ENCODE measurements at regions not wholly inside any gene's neighbourhood (a gene's known extent, or its start where the extent isn't known, plus 50 kb on each side); places are given as distances from the start of the nearest gene placed in this dataset.

GRCh38 chr2:116061023-116061422, 1618.6 kb downstream of the DPP10 start:
- in situ Hi-C loops (cut with MboI): no loop called here
- no peak for TF ChIP-seq E2F8 (IDR thresholded peaks at IDR 0.05; ENCODE audit: low read depth, partially characterized antibody)
- TF ChIP-seq KAT2A (conservative IDR thresholded peaks at IDR 0.05; ENCODE audit: control insufficient read depth, low read depth, low read length): no peak
- no TSS peak for BruUV-seq (replicated peaks)
- RAD21 ChIA-PET (ENCODE audit: unreplicated experiment): no interaction called here
- Histone ChIP-seq H3K4me3 (no peak overlapping the region), H3K27me3 (replicated peaks in 1 of 2; ENCODE audit: control insufficient read depth in 2 of 2, insufficient read depth in 2 of 2, low read length in 1 of 2) (no peaks in the 10 kb centered on the region), H3K79me2 (ENCODE audit: control insufficient read depth, insufficient read depth, low read length) (no peaks in the 10 kb centered on the region), H3K4me1 (ENCODE audit: control insufficient read depth, insufficient read depth, low read length) (no peaks in the 10 kb centered on the region), H2AFZ (ENCODE audit: control insufficient read depth, low read depth, low read length) (no peak overlapping the region), H3K27ac (ENCODE audit: control insufficient read depth, insufficient read depth) (no peak overlapping the region), H3K9me3 (replicated peaks; ENCODE audit: control insufficient read depth, insufficient read depth, low read length) (no peaks in the 10 kb centered on the region), H3K36me3 (ENCODE audit: control insufficient read depth in 2 of 2, insufficient read depth in 2 of 2, low read length in 1 of 2) (no peaks in the 10 kb centered on the region), H4K20me1 (ENCODE audit: control insufficient read depth, insufficient read depth) (no peaks in the 10 kb centered on the region), H3K4me2 (ENCODE audit: control insufficient read depth, insufficient read depth) (no peak overlapping the region), H3K9ac (ENCODE audit: control insufficient read depth, insufficient read depth, low read length) (no peak overlapping the region)
- 3% methylated on average over 5 of the region's 5 CpGs for WGBS (ENCODE audit: insufficient coverage, insufficient replicate concordance, low lambda C conversion rate, missing lambda C conversion rate)
- CTCF ChIA-PET: no interaction called here
- DNase-seq (ENCODE audit: low read depth, low spot score): no peak
- no peak for FAIRE-seq
- intact Hi-C loops (cut with micrococcal nuclease; ENCODE audit: unreplicated experiment): no loop called here
- SMC1A ChIA-PET (ENCODE audit: uncharacterized antibody, unreplicated experiment): interaction anchor here (0.7 kb wide), 1 partner anchor 8 kb away, joined by 3 read pairs; no protein-coding TSS in a partner anchor
- POLR2A ChIA-PET: no interaction called here
- no peak for ATAC-seq

DNA sequence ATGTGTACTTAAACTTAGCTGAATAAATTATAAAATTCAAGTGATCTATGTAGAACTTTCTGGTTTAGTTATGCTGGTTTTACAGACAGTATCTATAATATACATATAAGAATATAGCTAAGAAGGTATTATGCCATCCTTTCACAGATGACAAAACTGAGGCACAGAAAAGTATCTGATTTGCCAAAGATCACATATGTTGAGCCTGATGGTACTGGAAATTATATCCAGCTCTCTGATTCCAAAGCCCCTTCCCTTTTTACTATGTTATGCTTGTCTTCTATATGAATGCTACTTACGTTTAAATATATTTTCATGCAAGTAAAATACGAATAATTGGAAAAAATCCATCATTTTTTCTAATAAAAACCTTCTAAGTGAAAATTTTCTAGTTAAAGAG, 1631.3 kb downstream of the DPP10 start:
- Histone ChIP-seq H3K36me3 (ENCODE audit: control insufficient read depth in 2 of 2, insufficient read depth in 2 of 2, low read length in 1 of 2) (no peaks in the 10 kb centered on the region), H4K20me1 (ENCODE audit: control insufficient read depth, insufficient read depth) (no peaks in the 10 kb centered on the region), H3K79me2 (ENCODE audit: control insufficient read depth, insufficient read depth, low read length) (no peaks in the 10 kb centered on the region), H3K27ac (ENCODE audit: control insufficient read depth, insufficient read depth) (no peak overlapping the region), H3K4me3 (no peak overlapping the region), H2AFZ (ENCODE audit: control insufficient read depth, low read depth, low read length) (no peak overlapping the region), H3K27me3 (replicated peaks in 1 of 2; ENCODE audit: control insufficient read depth in 2 of 2, insufficient read depth in 2 of 2, low read length in 1 of 2) (no peaks in the 10 kb centered on the region), H3K9me3 (replicated peaks; ENCODE audit: control insufficient read depth, insufficient read depth, low read length) (no peaks in the 10 kb centered on the region), H3K9ac (ENCODE audit: control insufficient read depth, insufficient read depth, low read length) (no peak overlapping the region), H3K4me1 (ENCODE audit: control insufficient read depth, insufficient read depth, low read length) (no peaks in the 10 kb centered on the region), H3K4me2 (ENCODE audit: control insufficient read depth, insufficient read depth) (no peak overlapping the region)
- SMC1A ChIA-PET (ENCODE audit: uncharacterized antibody, unreplicated experiment): no interaction called here
- 0% methylated on average over 2 of the region's 2 CpGs for WGBS (ENCODE audit: insufficient coverage, insufficient replicate concordance, low lambda C conversion rate, missing lambda C conversion rate)
- TF ChIP-seq HDAC6 (IDR thresholded peaks at IDR 0.05; ENCODE audit: unreplicated experiment) (no peak), HCFC1 (IDR thresholded peaks at IDR 0.05; ENCODE audit: low read length) (no peak), ETV6 (conservative IDR thresholded peaks at IDR 0.05 in 1 of 2, IDR thresholded peaks at IDR 0.05 in 1 of 2; ENCODE audit: borderline replicate concordance in 1 of 2, low read depth in 1 of 2) (no peak), NR2C2 (IDR thresholded peaks at IDR 0.05; ENCODE audit: borderline replicate concordance, control insufficient read depth, insufficient read length, low read depth) (no peak), CHD2 (IDR thresholded peaks at IDR 0.05; ENCODE audit: borderline replicate concordance, low read depth, low read length) (no peak), NFYA (IDR thresholded peaks at IDR 0.05; ENCODE audit: borderline replicate concordance, low read depth, low read length) (no peak), BCLAF1 (IDR thresholded peaks at IDR 0.05) (no peak), MTA2 (IDR thresholded peaks at IDR 0.05; ENCODE audit: low read depth) (no peak), SRF (IDR thresholded peaks at IDR 0.05; ENCODE audit: low read depth in 2 of 2, low read length in 2 of 2) (no peak)
- BruUV-seq (replicated peaks): no TSS peak
- CTCF ChIA-PET: no interaction called here
- no peak for ATAC-seq
- no peak for DNase-seq (ENCODE audit: low read depth, low spot score)
- POLR2A ChIA-PET: no interaction called here
- RAD21 ChIA-PET (ENCODE audit: unreplicated experiment): no interaction called here
- FAIRE-seq: no peak
- in situ Hi-C loops (cut with MboI) (no loop called here), intact Hi-C loops (cut with micrococcal nuclease; ENCODE audit: unreplicated experiment) (no loop called here)

Measured in GM12878 (cell line).